Endometrial microvascular endothelial cells (primary cell): ENCODE measurements at regions not wholly inside any gene's neighbourhood (a gene's known extent, or its start where the extent isn't known, plus 50 kb on each side); places are given as distances from the start of the nearest gene placed in this dataset.
"Not testable (repeated sequence)": the region's sequence is repeated elsewhere in the genome, so short reads cannot be mapped to it uniquely, and the experiment has no call there.

Experiments
- in situ Hi-C: cut with HindIII; loops from 2 replicates; pipeline ENCODE4 v1.10.0; 2017; ENCODE audit warnings: low sequenced_read_pairs, low pct_unique_long_range_greater_than_20kb; ENCODE audit errors: inconsistent ontology term

DNA sequence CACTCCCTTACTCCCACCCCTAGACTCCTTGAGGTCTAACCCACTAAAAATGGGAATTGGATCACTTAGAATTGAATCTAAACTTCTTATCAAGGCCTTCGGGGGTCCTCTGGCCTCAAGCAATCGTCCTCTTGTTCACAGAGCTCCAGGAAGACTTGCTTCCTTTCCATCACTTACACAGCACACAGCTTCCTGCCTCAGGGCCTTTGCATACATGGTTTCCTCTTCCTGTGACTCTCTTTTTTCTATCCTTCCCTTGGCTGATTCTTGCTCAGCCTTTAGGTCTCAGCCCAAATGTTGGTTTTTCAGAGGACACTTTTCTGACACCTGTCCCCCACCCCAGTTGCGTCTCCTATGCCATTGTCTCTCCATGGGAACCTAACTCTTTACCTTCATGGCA, 50.0 kb upstream of the ALDH1B1 start:
- in situ Hi-C loops = loop anchor here (25.0 kb wide), 1 partner anchor 180 kb away; no protein-coding TSS in a partner anchor

GRCh38 chr9:38342096-38342495, 50.4 kb upstream of the ALDH1B1 start:
- in situ Hi-C loops = loop anchor here (25.0 kb wide), 1 partner anchor 180 kb away; no protein-coding TSS in a partner anchor

- in situ Hi-C loops = loop anchor here (25.0 kb wide), 1 partner anchor 177 kb away; no protein-coding TSS in a partner anchor
Measured at GRCh38 chr9:38339496-38339895, 53.0 kb upstream of the ALDH1B1 start.

DNA sequence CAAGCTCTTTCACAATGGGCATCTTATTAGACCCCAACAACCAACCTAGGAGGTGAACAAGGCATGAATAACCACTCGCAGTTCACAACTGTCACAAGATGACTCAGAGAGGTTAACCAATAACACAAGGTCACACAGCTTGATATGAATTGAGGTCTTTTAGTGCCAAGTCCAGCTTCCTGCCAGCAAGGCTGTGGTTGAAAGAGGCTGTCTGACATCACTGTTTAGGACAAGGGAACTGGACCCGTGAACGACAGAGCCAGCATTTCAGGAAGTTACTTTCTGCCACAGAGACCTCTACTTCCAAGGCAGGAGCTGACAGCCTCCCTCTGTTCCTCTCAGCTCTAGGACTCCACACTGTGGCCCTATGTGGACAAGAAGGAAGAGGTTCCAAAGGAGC, 53.4 kb upstream of the ALDH1B1 start:
- in situ Hi-C loops = loop anchor here (25.0 kb wide), 1 partner anchor 177 kb away; no protein-coding TSS in a partner anchor

DNA sequence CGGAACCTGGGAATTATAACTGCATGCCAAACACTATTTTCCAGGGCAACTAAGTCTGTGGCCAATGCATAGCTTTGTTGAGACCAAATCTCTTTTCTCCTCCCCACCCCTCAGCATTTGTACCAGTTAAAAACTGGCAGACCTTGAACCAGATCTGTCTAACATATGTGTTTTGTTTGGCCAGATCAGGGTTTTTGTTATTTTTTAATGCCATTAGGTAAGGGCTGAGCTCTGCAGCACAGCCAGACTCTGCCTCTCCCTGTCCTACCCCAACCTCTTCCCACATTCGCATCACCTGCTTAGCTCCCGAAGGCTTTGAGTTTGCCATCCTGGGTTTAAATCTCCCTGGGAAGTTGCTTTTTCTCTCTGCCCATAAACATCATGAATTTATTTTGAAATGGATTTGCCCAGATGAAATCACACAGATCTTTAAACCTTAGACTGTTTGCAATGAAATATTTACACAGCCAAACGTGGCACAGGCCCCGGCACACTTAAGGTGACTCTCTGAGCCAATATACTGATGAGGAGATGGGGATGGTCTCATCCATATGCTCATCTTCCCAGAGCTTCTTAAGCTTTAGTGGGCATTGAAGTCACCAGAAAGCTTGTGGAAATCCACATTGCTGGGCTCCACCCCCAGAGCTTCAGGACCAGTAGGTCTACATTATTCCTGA, 54.0 kb upstream of the ALDH1B1 start:
- in situ Hi-C loops = loop anchor here (25.0 kb wide), 1 partner anchor 176 kb away; no protein-coding TSS in a partner anchor

GRCh38 chr9:38337706-38338264, 54.7 kb upstream of the ALDH1B1 start:
- in situ Hi-C loops = loop anchor here (25.0 kb wide), 1 partner anchor 175 kb away; no protein-coding TSS in a partner anchor

DNA sequence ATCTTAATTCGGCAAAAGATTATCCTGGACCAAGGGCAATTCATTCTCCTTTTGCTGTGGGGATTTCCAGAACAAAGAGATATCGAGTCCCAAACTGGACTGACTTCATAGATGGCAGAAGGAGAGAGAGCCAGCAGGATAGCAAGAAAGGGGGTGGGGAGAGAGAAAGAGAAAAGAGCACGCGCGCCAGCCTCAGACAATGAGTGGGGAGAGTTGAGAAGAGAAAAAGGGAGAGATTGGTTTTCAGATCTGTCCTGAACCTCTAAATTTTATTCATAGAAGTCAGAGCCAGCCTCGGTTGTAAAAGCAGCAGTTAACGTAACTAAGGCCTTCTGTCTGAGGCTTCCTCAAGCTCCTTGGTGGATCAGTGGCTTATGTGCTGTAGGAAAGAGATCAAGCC, 55.3 kb upstream of the ALDH1B1 start:
- in situ Hi-C loops = loop anchor here (25.0 kb wide), 1 partner anchor 175 kb away; no protein-coding TSS in a partner anchor

DNA sequence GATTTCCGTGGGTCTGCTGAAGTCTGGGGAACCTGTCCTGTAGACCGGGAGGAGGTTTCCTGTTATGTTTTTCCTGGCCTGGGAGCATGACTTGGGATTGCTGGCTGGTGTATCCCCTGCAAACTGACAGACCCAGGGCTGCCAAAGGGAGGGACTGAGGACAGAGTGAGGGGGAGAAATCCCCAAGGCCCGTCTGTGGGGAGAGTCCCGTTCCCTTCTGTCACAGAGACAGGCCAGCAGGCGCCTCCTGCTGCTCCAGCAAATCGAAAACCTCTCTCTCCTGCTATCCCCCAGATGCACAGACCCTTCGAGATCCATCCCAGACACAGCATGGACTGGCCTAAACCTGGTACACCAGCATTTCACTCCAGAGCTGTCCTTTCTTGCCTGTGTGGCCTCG, 56.2 kb upstream of the ALDH1B1 start:
- in situ Hi-C loops = loop anchor here (25.0 kb wide), 1 partner anchor 174 kb away; no protein-coding TSS in a partner anchor

DNA sequence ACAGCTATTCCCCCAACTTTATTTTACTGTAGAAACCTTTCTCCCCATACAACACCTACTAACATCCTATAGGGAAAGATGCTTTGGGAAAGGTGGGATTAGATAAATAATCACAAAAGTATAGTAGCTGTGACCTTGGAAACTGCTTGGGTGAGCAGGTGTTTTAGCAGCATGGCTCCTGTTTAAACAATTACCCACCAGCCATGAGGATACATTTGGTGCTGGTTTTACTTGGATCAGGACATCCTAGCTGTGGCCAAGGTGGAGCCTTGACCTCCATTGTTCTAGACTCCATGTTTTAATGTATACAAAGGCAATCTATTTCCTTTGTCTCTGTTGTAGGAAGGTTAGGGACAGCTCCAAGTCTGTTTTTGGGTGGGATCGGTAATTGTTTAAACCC, 56.8 kb upstream of the ALDH1B1 start:
- in situ Hi-C loops = loop anchor here (25.0 kb wide), 1 partner anchor 173 kb away; no protein-coding TSS in a partner anchor

- in situ Hi-C loops = loop anchor here (25.0 kb wide), 1 partner anchor 172 kb away; no protein-coding TSS in a partner anchor
Measured at GRCh38 chr9:38334234-38334633, 58.3 kb upstream of the ALDH1B1 start.

- in situ Hi-C loops = loop anchor here (25.0 kb wide), 1 partner anchor 171 kb away; no protein-coding TSS in a partner anchor
Measured at GRCh38 chr9:38333047-38333446, 59.5 kb upstream of the ALDH1B1 start.

GRCh38 chr9:38332625-38333024, 59.9 kb upstream of the ALDH1B1 start:
- in situ Hi-C loops = loop anchor here (25.0 kb wide), 1 partner anchor 170 kb away; no protein-coding TSS in a partner anchor

- in situ Hi-C loops = loop anchor here (25.0 kb wide), 1 partner anchor 169 kb away; no protein-coding TSS in a partner anchor
Measured at GRCh38 chr9:38331141-38331540, 61.4 kb upstream of the ALDH1B1 start.

GRCh38 chr9:38329968-38330367, 62.5 kb upstream of the ALDH1B1 start:
- in situ Hi-C loops = loop anchor here (25.0 kb wide), 1 partner anchor 168 kb away; no protein-coding TSS in a partner anchor

- in situ Hi-C loops = loop anchor here (25.0 kb wide), 1 partner anchor 166 kb away; no protein-coding TSS in a partner anchor
Measured at GRCh38 chr9:38328765-38329164, 63.7 kb upstream of the ALDH1B1 start.

GRCh38 chr9:38326122-38326521, 66.4 kb upstream of the ALDH1B1 start:
- in situ Hi-C loops = loop anchor here (25.0 kb wide), 1 partner anchor 164 kb away; no protein-coding TSS in a partner anchor

DNA sequence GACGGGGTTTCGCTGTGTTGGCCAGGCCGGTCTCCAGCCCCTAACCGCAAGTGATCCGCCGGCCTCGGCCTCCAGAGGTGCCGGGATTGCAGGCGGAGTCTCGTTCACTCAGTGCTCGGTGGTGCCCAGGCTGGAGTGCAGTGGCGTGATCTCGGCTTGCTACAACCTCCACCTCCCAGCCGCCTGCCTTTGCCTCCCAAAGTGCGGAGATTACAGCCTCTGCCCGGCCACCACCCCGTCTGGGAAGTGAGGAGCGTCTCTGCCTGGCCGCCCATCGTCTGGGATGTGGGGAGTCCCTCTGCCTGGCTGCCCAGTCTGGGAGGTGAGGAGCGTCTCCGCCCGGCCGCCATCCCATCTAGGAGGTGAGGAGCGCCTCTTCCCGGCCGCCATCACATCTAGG, 68.3 kb upstream of the ALDH1B1 start:
- in situ Hi-C loops = not testable (repeated sequence)

- in situ Hi-C loops = no loop called here
Measured at GRCh38 chr9:38322937-38323336, 69.6 kb upstream of the ALDH1B1 start.

GRCh38 chr9:38319496-38320173, 72.9 kb upstream of the ALDH1B1 start:
- in situ Hi-C loops = no loop called here
